GM12878 (cell line): ENCODE measurements at regions not wholly inside any gene's neighbourhood (a gene's known extent, or its start where the extent isn't known, plus 50 kb on each side); places are given as distances from the start of the nearest gene placed in this dataset.

Source experiments
- MXI1 ChIP-seq: fragments of 150-350 bp; IDR thresholded peaks from 2 replicates; pipeline ENCODE4 v1.6.1; 2011; ENCODE audit warnings: low read depth, mild to moderate bottlenecking, inconsistent platforms, low read length, improper control_type of control experiment
- POLR2A ChIP-seq: IDR thresholded peaks from 2 replicates; pipeline ENCODE4 v1.6.1; 2011; ENCODE audit warnings: low read depth, mild to moderate bottlenecking, low read length
- TF ChIP-seq, protein P1 (sequence below): IDR thresholded peaks from 2 replicates; pipeline ENCODE4 v1.6.1; 2012; ENCODE audit warnings: low read length, inconsistent platforms
- TF ChIP-seq, protein P2 (sequence below), 3 experiments: IDR thresholded peaks in 2 of 3; conservative IDR thresholded peaks in 1 of 3; 2 replicates each; pipeline ENCODE4 v1.5.1; 2011; ENCODE audit warnings: low read depth in 3 of 3, low read length in 3 of 3, mild to moderate bottlenecking in 3 of 3, control low read depth in 2 of 3, moderate library complexity in 2 of 3, inconsistent platforms in 1 of 3, mixed read lengths in 1 of 3; ENCODE audit not compliant: control insufficient read depth in 2 of 3, insufficient read depth in 1 of 3; ENCODE audit errors: extremely low read depth in 1 of 3

DNA sequence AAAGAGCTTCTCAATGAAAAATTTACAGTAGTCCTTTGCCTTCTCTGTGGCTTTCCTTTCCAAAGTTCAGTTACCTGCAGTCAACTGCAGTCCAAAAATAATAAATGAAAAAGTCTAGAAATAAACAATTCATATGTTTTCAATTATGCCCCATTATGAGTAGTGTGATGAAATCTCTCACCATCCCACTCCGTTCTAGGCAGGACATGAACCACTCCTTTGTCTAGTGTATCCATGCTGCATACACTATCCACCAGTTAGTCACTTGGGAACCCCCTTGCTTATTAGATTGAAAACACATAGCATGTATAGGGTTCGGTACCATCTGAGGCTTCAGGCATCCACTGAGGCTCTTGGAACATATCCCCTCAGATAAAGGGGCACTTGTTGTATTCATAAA, 80.6 kb upstream of the EYA4 start:
- TF ChIP-seq POLR2A: no peak
- TF ChIP-seq, protein P1, sequence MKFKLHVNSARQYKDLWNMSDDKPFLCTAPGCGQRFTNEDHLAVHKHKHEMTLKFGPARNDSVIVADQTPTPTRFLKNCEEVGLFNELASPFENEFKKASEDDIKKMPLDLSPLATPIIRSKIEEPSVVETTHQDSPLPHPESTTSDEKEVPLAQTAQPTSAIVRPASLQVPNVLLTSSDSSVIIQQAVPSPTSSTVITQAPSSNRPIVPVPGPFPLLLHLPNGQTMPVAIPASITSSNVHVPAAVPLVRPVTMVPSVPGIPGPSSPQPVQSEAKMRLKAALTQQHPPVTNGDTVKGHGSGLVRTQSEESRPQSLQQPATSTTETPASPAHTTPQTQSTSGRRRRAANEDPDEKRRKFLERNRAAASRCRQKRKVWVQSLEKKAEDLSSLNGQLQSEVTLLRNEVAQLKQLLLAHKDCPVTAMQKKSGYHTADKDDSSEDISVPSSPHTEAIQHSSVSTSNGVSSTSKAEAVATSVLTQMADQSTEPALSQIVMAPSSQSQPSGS: no peak
- TF ChIP-seq, protein P2, sequence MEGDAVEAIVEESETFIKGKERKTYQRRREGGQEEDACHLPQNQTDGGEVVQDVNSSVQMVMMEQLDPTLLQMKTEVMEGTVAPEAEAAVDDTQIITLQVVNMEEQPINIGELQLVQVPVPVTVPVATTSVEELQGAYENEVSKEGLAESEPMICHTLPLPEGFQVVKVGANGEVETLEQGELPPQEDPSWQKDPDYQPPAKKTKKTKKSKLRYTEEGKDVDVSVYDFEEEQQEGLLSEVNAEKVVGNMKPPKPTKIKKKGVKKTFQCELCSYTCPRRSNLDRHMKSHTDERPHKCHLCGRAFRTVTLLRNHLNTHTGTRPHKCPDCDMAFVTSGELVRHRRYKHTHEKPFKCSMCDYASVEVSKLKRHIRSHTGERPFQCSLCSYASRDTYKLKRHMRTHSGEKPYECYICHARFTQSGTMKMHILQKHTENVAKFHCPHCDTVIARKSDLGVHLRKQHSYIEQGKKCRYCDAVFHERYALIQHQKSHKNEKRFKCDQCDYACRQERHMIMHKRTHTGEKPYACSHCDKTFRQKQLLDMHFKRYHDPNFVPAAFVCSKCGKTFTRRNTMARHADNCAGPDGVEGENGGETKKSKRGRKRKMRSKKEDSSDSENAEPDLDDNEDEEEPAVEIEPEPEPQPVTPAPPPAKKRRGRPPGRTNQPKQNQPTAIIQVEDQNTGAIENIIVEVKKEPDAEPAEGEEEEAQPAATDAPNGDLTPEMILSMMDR (IDR thresholded peaks at IDR 0.05 in 2 of 3, conservative IDR thresholded peaks at IDR 0.05 in 1 of 3; ENCODE audit: control insufficient read depth in 2 of 3, extremely low read depth in 1 of 3, insufficient read depth in 1 of 3, low read depth in 3 of 3, low read length in 3 of 3): no peak
- no peak for TF ChIP-seq MXI1
